Activated T-helper 1 cell treated with anti-CD3 and anti-CD28 coated beads, Interleukin-2, amount 50 U/mL, for 16 hours (primary cell): ENCODE measurements at regions not wholly inside any gene's neighbourhood (a gene's known extent, or its start where the extent isn't known, plus 50 kb on each side); places are given as distances from the start of the nearest gene placed in this dataset.

ENCODE experiments used
- DNase-seq, 2 donors: peaks; one replicate each; pipeline ENCODE4 v3.0.0-alpha.2; 2020; ENCODE audit warnings: low read depth in 1 of 2, low spot score in 1 of 2

DNA sequence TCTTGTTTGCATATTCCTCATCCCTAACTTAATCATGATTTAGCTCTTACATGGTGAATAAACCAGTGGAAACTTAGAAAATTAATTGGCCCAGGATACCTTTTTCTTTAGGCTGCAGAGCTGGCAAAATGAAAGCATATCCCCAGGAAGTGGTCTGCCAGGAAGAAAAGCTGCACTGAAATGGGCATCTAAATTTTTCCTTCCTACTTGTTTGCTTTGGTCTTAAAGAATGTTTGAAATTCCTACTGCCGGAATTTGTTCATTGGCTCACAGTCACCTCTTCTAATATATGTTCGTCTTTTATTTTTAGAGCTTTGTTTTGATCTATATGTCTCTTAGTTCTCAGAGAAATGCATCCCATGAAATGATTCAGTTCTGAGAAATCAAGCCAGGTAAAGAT is 113.2 kb upstream of the ELL2 start:
- no peak for DNase-seq

DNA sequence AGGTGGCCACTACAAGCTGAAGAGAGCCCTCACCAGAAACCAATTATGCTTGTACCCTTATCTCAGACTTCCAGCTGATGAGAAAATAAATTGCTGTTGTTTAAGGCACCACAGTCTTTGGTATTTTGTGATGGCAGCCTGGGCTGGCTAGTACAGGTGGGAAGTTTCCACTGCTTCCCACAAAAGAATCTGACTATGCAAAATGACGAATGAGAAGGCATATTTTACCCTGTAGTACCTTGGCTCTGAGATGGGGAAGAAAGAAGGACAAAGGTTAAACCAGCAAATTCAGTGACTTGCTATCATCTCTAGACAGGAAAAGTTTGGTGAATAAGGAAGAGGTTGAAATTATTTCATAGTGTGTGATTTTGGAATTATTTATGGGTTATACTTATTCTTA is 112.8 kb upstream of the ELL2 start:
- no peak for DNase-seq

DNA sequence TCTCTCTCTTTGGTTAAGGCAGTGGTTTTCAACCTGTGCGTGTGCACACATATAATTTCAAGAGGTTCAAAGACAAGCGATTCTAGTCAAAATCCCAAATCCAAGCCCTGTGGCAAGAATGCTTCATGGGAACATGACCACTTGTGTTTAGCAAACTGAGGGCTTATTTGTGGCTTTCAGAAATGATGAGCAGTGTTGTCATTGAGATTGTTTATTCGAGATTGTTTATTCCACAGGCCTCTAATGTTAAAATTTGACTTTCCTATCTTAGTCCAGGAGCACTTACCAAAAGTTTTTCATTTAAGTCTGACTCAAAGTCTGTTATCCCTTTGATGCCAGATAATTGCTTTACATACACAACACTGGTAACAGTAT is 111.1 kb upstream of the ELL2 start:
- no peak for DNase-seq

DNA sequence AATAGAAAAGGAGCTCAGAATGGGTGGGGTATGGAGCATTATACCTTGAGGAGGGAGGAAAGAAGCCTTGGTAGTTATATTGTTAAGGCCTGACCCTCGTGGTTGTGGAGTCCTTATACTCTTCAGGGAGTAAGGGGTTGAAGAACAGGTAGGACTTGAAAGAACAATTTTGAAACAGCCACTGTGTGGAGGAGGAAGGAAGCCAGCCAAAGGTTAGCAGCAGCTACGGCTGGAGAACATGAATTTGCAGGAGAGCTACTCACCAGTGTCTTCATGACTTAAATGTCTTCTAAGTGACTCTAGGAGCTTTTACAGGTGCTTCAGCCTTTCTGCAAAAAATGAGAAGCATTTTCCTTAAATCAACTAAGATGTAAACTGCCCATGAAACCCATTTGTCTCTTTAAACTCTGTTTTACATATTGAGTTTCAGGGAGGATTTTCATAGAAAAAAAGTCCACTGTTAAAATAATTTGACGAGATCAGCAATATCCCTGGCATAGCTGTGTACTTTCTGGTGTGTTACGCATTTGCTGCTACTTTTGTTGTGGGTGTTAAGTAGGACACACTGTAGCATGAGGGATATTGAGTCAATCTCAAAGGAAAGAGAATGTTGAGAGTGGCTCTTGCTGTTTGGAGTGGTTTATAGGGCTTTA is 110.6 kb upstream of the ELL2 start:
- no peak for DNase-seq

GRCh38 chr5:96070622-96071225 is 109.1 kb upstream of the ELL2 start:
- no peak for DNase-seq

GRCh38 chr5:96067894-96068614 is 106.4 kb upstream of the ELL2 start:
- no peak for DNase-seq

- no peak for DNase-seq
These were observed 105.6 kb upstream of the ELL2 start for GRCh38 chr5:96067251-96067650.

DNA sequence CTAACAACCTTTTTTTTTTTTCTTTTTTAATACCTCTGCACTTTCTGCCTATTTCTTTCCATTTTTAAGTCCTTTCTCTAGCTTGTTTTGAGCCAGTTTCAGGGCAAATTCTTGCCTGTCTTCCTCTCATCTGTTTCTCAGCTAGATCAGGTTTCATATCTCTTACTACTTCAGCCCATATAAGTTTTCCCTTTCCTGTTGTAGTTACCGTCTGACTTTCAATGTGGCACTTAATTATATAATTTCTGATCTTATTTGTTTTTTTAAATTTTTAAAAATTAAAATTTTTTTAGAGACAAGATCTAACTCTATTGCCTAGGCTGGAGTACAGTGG is 104.7 kb upstream of the ELL2 start:
- no peak for DNase-seq

DNA sequence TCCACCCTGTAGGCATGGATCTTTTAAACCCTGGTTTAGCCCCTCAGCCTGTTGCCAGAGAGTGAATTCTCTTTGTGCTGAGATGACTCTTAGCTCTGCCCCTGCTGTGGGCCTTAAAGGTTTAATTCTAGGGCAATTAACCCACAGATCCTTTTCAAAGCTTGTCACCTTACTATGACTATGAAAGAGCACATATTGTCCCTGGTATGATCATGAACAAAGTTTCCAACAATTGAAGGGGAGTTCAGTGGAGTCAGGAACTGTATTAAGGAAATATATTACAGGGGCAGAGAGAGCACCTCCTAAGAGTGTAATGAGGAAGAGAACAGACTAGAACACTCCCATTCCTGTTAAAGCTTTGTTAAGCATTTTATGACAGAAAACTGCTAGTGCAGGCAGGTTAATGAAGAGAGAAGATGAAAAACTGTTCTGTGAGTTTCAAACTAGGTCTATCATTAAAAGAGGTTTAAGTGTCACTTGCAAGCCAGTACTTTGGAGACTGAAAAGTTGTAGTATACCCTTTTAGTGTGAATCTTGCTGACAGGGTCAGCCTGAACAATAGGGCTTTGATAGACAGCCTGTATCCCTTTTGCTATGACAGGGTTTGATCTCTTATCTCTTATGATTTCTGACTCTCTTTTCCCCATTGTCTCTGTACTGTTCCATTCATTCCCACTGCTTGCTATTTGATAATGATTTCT is 104.2 kb upstream of the ELL2 start:
- no peak for DNase-seq

DNA sequence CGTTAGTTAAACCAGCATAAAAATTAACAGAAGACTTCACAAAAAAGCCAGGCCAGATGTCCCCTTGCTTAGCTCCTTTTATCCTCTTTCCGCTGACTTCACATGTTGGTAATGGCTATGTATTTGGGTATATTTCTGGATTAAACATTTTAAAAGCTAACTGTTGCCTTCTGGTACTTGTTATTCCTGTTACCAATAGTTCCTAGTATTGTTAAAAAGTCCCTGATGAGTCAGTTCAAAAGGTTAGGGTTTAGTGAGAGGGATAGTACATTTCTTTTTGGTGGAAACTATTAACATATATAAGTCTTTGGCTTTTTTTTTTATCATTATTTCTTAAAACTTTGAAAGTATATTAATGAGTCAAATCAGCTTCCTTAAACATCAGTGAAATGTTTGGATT is 103.2 kb upstream of the ELL2 start:
- no peak for DNase-seq

GRCh38 chr5:96062836-96063235 is 101.2 kb upstream of the ELL2 start:
- no peak for DNase-seq

- DNase-seq: no peak
These were observed 96.4 kb upstream of the ELL2 start for GRCh38 chr5:96058084-96058483.

DNA sequence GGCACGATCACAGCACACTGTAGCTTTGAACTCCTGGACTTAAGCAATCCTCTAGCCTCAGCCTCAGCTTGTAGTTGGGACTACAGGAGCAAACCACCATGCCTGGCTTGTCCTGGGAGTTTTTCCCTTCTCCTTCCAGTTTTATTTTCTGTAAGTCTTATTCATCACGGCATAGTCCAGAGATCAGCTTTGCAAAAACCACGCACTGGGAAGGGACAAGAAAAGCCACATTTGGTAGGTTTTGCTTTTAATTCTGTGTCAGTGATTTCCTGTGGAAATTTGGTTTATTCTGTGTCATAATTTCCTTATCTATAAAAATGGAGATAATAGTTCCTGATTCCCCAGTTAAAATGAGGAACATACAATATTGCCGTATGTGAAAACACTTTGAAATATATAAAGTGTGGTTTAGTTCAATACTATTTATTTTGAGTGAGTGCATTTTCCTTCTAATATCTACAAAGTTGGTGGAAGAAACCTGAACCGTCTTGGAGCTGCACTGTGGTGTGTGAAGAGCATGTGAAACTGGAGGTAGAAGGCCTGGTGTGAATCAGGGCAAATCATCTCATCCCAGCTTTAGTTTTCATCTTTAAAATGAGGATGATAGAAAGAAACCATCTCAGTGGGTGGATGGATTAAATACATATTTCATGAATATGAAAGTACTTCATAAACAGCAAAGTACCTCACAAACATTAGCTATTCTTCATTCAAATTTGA is 92.8 kb upstream of the ELL2 start:
- no peak for DNase-seq

DNA sequence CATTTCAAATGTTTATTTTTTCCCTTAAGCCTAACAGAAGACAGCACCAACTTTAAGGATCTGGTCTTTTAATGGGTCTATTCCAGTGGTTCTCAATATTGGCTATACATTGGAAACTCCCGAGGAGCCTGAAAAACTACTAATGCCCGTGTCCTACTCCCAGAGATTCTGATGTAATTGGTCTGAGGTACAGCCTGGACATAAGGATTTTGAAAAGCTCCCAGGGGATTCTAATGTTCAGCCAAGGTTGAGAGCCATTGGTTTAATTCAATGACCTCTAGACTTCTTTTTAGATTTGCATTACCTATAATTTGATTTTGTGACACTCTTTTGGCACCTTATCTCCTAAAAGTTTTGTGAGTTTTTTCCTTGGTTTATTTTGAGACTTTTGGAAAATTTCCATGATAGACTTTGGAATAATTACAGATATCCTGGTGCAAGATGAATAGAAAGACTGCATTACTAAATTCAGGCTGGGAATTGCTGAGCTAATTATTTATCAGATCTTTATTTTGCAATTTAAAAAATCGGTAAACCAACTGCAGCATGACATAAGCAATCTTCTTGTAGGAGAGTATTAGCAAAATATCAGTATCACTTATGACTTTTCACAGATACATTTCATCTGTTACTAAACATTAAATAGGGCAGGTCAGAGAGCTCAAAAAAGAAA is 91.5 kb upstream of the ELL2 start:
- DNase-seq: no peak

DNA sequence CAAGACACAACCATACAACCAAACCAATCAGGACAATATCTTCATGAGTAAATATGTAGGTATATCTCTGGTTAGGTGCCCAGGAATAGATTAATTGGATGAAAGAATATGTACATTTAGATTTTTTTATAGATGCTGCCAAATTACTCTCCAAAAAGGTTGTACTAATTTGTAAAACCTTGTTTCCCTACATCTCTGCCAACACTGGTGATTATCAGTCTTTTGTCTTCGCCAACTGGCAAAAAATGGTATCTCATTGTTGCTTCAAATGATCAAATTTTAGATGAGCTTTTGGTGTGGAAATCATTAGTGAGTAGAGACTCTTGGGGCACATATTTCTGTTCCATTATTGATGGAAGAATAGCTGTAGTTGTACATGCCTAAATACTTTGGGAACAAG is 90.7 kb upstream of the ELL2 start:
- DNase-seq: no peak

DNA sequence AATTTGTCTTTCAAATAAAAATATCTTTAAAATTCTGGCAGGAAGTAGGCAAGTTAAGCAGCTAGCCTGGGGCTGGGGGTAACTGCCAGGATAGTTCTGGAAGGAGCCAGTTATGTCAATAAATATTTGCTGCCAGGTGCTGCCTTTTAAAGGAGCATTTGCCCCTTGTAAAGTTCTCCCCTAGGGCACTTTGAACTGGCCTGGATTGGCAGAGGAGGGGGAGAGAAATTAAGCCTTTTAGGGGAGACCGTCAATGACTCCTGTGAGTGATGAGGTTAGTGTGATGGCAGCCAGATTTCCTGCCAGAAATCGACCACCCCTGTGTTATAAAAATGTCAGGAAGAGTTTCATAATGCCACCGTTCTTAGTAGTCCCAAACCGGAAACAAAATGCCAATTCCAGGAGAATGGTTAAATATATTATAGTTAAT is 89.8 kb upstream of the ELL2 start:
- no peak for DNase-seq

DNA sequence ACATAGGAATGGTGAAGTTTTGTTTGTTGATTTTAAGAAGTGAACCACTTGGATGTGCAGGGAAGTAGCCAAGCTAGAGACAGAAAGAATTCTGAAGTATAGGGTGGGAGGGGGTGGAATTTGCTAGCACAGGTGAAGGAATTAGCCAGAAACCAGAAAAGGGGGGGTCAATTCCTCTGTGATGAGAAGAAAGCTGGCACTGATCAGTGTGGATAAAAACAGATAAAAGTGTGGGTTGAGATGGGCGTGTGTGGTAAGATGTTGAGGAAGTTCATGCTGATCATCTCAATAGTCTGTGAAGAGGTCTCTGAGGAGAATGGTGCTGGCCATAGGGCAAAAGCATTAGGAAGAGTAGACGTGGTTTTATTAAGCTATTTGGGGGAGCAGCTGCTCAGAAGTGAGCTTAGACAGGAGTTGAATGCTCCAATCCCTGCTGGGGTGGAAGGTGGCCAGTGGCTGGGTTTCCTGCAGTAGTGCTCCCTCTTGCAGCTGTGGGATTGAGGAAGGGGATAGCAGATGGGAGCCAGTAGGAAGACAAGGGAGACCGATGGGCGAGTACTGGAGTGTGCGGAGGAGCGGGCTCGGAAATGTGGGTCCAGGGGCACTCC is 88.7 kb upstream of the ELL2 start:
- DNase-seq: no peak

- no peak for DNase-seq
These were observed 88.0 kb upstream of the ELL2 start for GRCh38 chr5:96049398-96050272.

DNA sequence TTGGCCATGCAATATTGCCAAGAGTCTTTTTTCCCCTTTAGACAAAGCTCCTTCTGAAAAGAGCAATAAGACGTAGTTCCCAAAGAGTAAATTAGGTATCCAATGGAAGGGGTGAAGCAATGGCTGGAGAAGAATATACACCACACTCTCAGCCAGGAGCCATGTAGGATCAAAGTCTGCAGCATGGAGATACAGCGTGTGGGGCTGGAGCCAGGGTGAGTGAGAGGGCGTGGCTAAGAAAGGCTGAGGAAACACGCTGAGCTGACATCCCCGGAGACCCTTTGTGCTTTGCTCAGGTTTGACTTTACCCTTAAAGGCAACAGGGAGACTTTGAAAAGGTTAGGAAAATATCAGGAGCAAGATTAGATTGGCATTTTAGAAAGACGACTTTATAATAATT is 87.1 kb upstream of the ELL2 start:
- no peak for DNase-seq

- no peak for DNase-seq
These were observed 84.2 kb upstream of the ELL2 start for GRCh38 chr5:96045888-96046287.
